HEK293T (cell line): ENCODE measurements at regions not wholly inside any gene's neighbourhood (a gene's known extent, or its start where the extent isn't known, plus 50 kb on each side); places are given as distances from the start of the nearest gene placed in this dataset.

ENCODE experiments used
- CTCF ChIA-PET: fragments of 350-600 bp; formaldehyde crosslinking; extraction: SDS; loops from one replicate; lab custom pipeline; 2021; ENCODE audit warnings: antibody characterized with exemption, inconsistent platforms; lab: Yijun Ruan, JAX
- POLR2A ChIA-PET: fragments of 350-600 bp; formaldehyde crosslinking; extraction: SDS; loops from one replicate; lab custom pipeline; 2020; ENCODE audit warnings: antibody characterized with exemption, inconsistent platforms; lab: Yijun Ruan, JAX
- DNase-seq: peaks from one replicate; pipeline ENCODE4 v3.0.0; 2012; ENCODE audit warnings: mixed read lengths; ENCODE audit errors: extremely low spot score
- ARNT ChIP-seq: fragments of 450-650 bp; IDR thresholded peaks from 2 replicates; pipeline ENCODE4 v1.6.1; 2017; ENCODE audit warnings: mild to moderate bottlenecking
- BHLHE40 ChIP-seq: fragments of 450-650 bp; IDR thresholded peaks from 2 replicates; pipeline ENCODE4 v1.6.1; 2016; ENCODE audit warnings: mild to moderate bottlenecking, moderate library complexity, borderline replicate concordance
- CTBP1 ChIP-seq: fragments of 450-650 bp; IDR thresholded peaks from 2 replicates; pipeline ENCODE4 v1.6.1; 2016; ENCODE audit warnings: borderline replicate concordance
- ELF4 ChIP-seq: fragments of 450-650 bp; IDR thresholded peaks from 2 replicates; pipeline ENCODE4 v1.6.1; 2017; ENCODE audit warnings: antibody characterized with exemption
- FOXA1 ChIP-seq: fragments of 450-650 bp; IDR thresholded peaks from 2 replicates; pipeline ENCODE4 v1.6.1; 2016; ENCODE audit warnings: mild to moderate bottlenecking
- FOXK2 ChIP-seq: fragments of 450-650 bp; IDR thresholded peaks from 2 replicates; pipeline ENCODE4 v1.6.1; 2016; ENCODE audit warnings: mild to moderate bottlenecking
- FOXM1 ChIP-seq: fragments of 450-650 bp; IDR thresholded peaks from 2 replicates; pipeline ENCODE4 v1.6.1; 2017; ENCODE audit warnings: mild to moderate bottlenecking, borderline replicate concordance
- HDGF ChIP-seq: fragments of 450-650 bp; IDR thresholded peaks from 2 replicates; pipeline ENCODE4 v1.6.1; 2017; ENCODE audit warnings: antibody characterized with exemption, borderline replicate concordance
- L3MBTL2 ChIP-seq: fragments of 450-650 bp; conservative IDR thresholded peaks from 2 replicates; pipeline ENCODE4 v1.6.1; 2016; ENCODE audit warnings: mild to moderate bottlenecking
- LEF1 ChIP-seq: fragments of 450-650 bp; IDR thresholded peaks from 2 replicates; pipeline ENCODE4 v1.6.1; 2017; ENCODE audit warnings: mild to moderate bottlenecking, borderline replicate concordance
- NFRKB ChIP-seq: fragments of 450-650 bp; IDR thresholded peaks from 2 replicates; pipeline ENCODE4 v1.6.1; 2016; ENCODE audit warnings: mild to moderate bottlenecking, moderate library complexity
- PKNOX1 ChIP-seq: fragments of 450-650 bp; IDR thresholded peaks from 2 replicates; pipeline ENCODE4 v1.6.1; 2016
- SP1 ChIP-seq: fragments of 450-650 bp; IDR thresholded peaks from 2 replicates; pipeline ENCODE4 v1.6.1; 2017
- SUZ12 ChIP-seq: fragments of 450-650 bp; IDR thresholded peaks from 2 replicates; pipeline ENCODE4 v1.6.1; 2016; ENCODE audit warnings: mild to moderate bottlenecking
- TARDBP ChIP-seq: fragments of 450-650 bp; IDR thresholded peaks from 2 replicates; pipeline ENCODE4 v1.6.1; 2016
- ZNF384 ChIP-seq: fragments of 450-650 bp; IDR thresholded peaks from 2 replicates; pipeline ENCODE4 v1.6.1; 2016

GRCh38 chr4:20318909-20319277, 67.2 kb downstream of the SLIT2 start:
- ChIA-PET POLR2A (no interaction called here), CTCF (interaction anchor here (0.6 to 0.7 kb wide), 2 partner anchors 68 to 136 kb away, joined by 3 read pairs; no protein-coding TSS in a partner anchor)
- TF ChIP-seq SUZ12 (no peak), PKNOX1 (0 out of 2 replicates have a peak, but pooled peaks have one; percentile 32)
- no peak for DNase-seq

GRCh38 chr4:20319825-20320612, 68.3 kb downstream of the SLIT2 start:
- DNase-seq = no peak
- TF ChIP-seq L3MBTL2 (no peak), BHLHE40 (no peak), NFRKB (no peak), TARDBP (no peak), FOXA1 (no peak), ZNF384 (no peak), FOXK2 (no peak)
- ChIA-PET POLR2A (no interaction called here), CTCF (no interaction called here)

- ChIA-PET POLR2A (no interaction called here), CTCF (interaction anchor here (0.8 kb wide), 1 partner anchor 147 kb away, joined by 5 read pairs; no protein-coding TSS in a partner anchor)
- TF ChIP-seq HDGF = no peak
- TF ChIP-seq ZNF384 = no peak
- TF ChIP-seq NFRKB = no peak
- TF ChIP-seq ELF4 = no peak
- no peak for TF ChIP-seq LEF1
- TF ChIP-seq BHLHE40 = no peak
- no peak for TF ChIP-seq TARDBP
- no peak for TF ChIP-seq SUZ12
- TF ChIP-seq SP1 = no peak
- TF ChIP-seq FOXM1 = no peak
- TF ChIP-seq FOXK2 = no peak
- no peak for TF ChIP-seq FOXA1
- no peak for TF ChIP-seq CTBP1
- no peak for TF ChIP-seq L3MBTL2
- no peak for TF ChIP-seq PKNOX1
- no peak for TF ChIP-seq ARNT
- no peak for DNase-seq
These were observed 72.3 kb downstream of the SLIT2 start for GRCh38 chr4:20323991-20324390.

GRCh38 chr4:20326460-20326859, 74.8 kb downstream of the SLIT2 start:
- TF ChIP-seq ZNF384 = 0 out of 2 replicates have a peak, but pooled peaks have one; percentile 12
- TF ChIP-seq ELF4 = no peak
- TF ChIP-seq FOXM1 = no peak
- DNase-seq = no peak
- CTCF ChIA-PET = no interaction called here
- POLR2A ChIA-PET = no interaction called here

GRCh38 chr4:20326977-20327376, 75.3 kb downstream of the SLIT2 start:
- TF ChIP-seq ELF4 = no peak
- TF ChIP-seq FOXM1 = no peak
- TF ChIP-seq CTBP1 = no peak
- DNase-seq = no peak
- CTCF ChIA-PET = no interaction called here
- POLR2A ChIA-PET = no interaction called here

- CTCF ChIA-PET = no interaction called here
- no peak for DNase-seq
- POLR2A ChIA-PET = no interaction called here
- TF ChIP-seq BHLHE40 (no peak), SP1 (no peak), TARDBP (no peak), ELF4 (no peak), NFRKB (no peak), HDGF (no peak), ZNF384 (no peak), LEF1 (no peak), FOXM1 (no peak), FOXA1 (no peak), PKNOX1 (no peak), SUZ12 (no peak), ARNT (no peak), FOXK2 (no peak), CTBP1 (no peak)
These were observed 76.1 kb downstream of the SLIT2 start for GRCh38 chr4:20327808-20328207.

GRCh38 chr4:20331642-20332041, 79.9 kb downstream of the SLIT2 start:
- POLR2A ChIA-PET = no interaction called here
- CTCF ChIA-PET = no interaction called here
- no peak for TF ChIP-seq HDGF
- no peak for TF ChIP-seq ZNF384
- DNase-seq = no peak
